ENCODE measurements at regions not wholly inside any gene's neighbourhood (a gene's known extent, or its start where the extent isn't known, plus 50 kb on each side); places are given as distances from the start of the nearest gene placed in this dataset.
A peak's percentile ranks its signal among the peaks of the same experiment; 100 is the strongest.
"Not testable (repeated sequence)": the region's sequence is repeated elsewhere in the genome, so short reads cannot be mapped to it uniquely, and the experiment has no call there.

DNA sequence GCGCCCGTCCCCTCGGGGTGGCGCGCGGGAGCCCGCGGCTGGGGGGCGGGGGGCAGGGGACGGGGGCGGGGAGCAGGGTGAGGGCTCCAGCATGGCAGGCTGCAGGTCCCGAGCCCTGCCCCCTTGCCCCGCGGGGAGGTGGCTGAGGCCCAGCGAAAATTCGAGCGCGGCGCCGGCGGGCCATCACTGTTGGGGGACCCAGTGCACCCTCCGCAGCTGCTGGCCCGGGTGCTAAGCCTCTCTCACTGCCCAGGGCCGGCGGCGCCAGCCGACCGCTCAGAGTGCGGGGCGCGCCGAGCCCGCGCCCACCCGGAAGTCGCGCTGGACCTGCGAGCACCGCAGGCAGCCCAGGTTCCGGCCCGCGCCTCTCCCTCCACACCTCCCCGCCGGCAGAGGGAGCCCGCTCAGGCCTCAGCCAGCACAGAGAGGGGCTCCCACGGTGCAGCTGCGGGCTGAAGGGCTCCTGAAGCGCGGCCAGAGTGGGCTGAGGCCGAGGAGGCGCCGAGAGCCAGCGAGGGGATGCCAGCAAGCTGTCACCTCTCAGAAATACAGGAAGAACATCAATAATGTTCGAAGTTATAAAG is 290.8 kb upstream of the PRSS16 start:
- not testable (repeated sequence) for H3K9me2 ChIP-seq (ENCODE audit: low read depth, low read length); H3F3A ChIP-seq (ENCODE audit: insufficient read depth, low read length); H3K27me3 ChIP-seq (ENCODE audit: insufficient read depth, low read length); H3K79me2 ChIP-seq (ENCODE audit: insufficient read depth, low read length); H3K36me3 ChIP-seq (ENCODE audit: insufficient read depth, low read length); H3K9me3 ChIP-seq (ENCODE audit: low read length); H3K4me1 ChIP-seq (ENCODE audit: insufficient read depth, low read length, severe bottlenecking); H4K20me1 ChIP-seq (ENCODE audit: insufficient read depth, low read length); H2AFZ ChIP-seq (ENCODE audit: low read length)
- peak overlapping the region; percentile 69; the same call in 1 of the 2 replicates for H3K9ac ChIP-seq (ENCODE audit: low read length)
- peak overlapping the region; percentile 78 for H3K4me2 ChIP-seq (ENCODE audit: low read length)
- TF ChIP-seq, protein P1, sequence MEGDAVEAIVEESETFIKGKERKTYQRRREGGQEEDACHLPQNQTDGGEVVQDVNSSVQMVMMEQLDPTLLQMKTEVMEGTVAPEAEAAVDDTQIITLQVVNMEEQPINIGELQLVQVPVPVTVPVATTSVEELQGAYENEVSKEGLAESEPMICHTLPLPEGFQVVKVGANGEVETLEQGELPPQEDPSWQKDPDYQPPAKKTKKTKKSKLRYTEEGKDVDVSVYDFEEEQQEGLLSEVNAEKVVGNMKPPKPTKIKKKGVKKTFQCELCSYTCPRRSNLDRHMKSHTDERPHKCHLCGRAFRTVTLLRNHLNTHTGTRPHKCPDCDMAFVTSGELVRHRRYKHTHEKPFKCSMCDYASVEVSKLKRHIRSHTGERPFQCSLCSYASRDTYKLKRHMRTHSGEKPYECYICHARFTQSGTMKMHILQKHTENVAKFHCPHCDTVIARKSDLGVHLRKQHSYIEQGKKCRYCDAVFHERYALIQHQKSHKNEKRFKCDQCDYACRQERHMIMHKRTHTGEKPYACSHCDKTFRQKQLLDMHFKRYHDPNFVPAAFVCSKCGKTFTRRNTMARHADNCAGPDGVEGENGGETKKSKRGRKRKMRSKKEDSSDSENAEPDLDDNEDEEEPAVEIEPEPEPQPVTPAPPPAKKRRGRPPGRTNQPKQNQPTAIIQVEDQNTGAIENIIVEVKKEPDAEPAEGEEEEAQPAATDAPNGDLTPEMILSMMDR (IDR thresholded peaks at IDR 0.05; ENCODE audit: low read length), result peak; percentile 31
- H3K4me3 ChIP-seq (ENCODE audit: low read depth, low read length, poor library complexity, severe bottlenecking), result peak overlapping the region; percentile 63
- H3K27ac ChIP-seq (ENCODE audit: low read depth, low read length, poor library complexity, severe bottlenecking), result peak overlapping the region; percentile 61

DNA sequence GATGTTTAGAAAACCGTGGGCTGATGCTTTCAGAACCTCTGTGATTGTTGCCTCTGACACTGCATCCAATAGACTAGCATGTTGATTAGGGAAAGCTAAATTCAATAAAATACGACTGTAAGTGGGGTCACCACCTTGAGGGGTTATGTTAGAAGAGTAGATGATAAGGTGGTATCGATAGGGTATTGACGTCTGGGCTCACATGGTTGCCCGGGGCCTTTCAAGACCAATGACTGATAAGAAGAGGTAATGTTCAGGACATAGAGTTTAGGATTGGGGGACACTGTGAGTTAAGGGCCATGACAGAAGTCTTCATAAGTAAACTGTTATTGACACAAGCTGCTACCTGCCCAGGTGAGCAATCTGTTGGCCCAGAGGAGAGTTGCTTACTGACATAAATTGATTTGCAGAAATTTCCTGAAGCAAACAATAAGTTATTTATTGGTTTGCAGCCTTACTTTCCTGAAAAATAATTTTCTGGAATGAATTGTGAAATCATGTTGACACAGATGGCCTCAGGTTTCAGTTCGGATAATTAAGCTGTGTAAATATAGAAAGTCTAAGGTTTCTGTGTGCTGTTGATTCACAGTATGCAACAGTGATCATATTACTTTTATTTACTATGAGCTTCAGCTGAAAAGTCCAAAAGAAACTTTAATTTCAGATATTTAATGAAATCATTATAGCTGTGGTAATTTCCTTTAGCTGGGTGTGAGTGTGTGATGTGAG is 289.9 kb upstream of the PRSS16 start:
- not testable (repeated sequence) for H2AFZ ChIP-seq (ENCODE audit: low read length); H3K27me3 ChIP-seq (ENCODE audit: insufficient read depth, low read length); H4K20me1 ChIP-seq (ENCODE audit: insufficient read depth, low read length); H3K9me3 ChIP-seq (ENCODE audit: low read length); H3K79me2 ChIP-seq (ENCODE audit: insufficient read depth, low read length); H3K36me3 ChIP-seq (ENCODE audit: insufficient read depth, low read length); H3K9me2 ChIP-seq (ENCODE audit: low read depth, low read length); H3K4me1 ChIP-seq (ENCODE audit: insufficient read depth, low read length, severe bottlenecking); H3F3A ChIP-seq (ENCODE audit: insufficient read depth, low read length)
- peak overlapping the region; percentile 46 for H3K27ac ChIP-seq (ENCODE audit: low read depth, low read length, poor library complexity, severe bottlenecking)
- peak overlapping the region; percentile 78 for H3K4me2 ChIP-seq (ENCODE audit: low read length)
- peak overlapping the region; percentile 63 for H3K4me3 ChIP-seq (ENCODE audit: low read depth, low read length, poor library complexity, severe bottlenecking)
- H3K9ac ChIP-seq (ENCODE audit: low read length), result peak overlapping the region; percentile 69

DNA sequence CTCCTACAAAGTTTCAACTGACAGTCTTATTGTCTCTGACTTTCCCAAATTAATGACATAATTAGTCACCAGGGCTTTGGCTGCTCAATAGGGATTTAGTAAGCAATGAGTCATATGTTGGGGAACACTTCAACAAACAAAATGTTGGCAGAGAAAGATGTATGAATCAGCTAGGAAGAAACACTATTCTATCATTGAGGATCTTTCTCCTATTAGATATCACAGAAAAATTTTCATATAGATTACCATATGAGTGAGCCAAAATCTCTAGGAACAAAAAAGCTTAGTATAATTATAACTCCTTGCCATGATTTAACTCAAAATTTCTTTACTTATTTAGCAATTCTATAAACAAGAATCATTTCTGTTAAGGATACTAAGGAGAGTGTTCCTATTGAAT is 286.3 kb upstream of the PRSS16 start:
- not testable (repeated sequence) for H3K79me2 ChIP-seq (ENCODE audit: insufficient read depth, low read length); H3K9me3 ChIP-seq (ENCODE audit: low read length); H3K9me2 ChIP-seq (ENCODE audit: low read depth, low read length); H4K20me1 ChIP-seq (ENCODE audit: insufficient read depth, low read length); H3K9ac ChIP-seq (ENCODE audit: low read length); H3K4me2 ChIP-seq (ENCODE audit: low read length); H2AFZ ChIP-seq (ENCODE audit: low read length); H3K27me3 ChIP-seq (ENCODE audit: insufficient read depth, low read length); H3K36me3 ChIP-seq (ENCODE audit: insufficient read depth, low read length); H3K27ac ChIP-seq (ENCODE audit: low read depth, low read length, poor library complexity, severe bottlenecking); H3K4me3 ChIP-seq (ENCODE audit: low read depth, low read length, poor library complexity, severe bottlenecking); H3K4me1 ChIP-seq (ENCODE audit: insufficient read depth, low read length, severe bottlenecking); H3F3A ChIP-seq (ENCODE audit: insufficient read depth, low read length)

DNA sequence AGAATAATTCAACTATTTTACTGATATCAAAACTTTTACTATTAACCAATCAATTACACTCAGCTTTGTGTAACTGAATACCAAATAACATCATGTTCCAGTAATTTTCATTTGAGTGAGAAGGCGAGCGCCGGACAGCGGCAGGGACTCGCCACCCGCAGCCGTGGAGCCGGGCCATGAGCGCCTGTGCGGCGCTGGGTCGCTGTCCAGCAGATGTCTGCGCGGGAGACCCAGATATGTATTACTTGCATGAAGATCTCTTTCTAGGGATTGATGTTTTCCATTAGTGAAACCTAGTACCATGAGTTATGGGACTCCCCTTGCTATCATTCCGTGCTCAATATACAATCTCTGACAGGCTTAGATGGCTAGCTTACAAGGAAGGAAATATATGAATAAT is 245.1 kb upstream of the PRSS16 start:
- Histone ChIP-seq H3K4me1 (ENCODE audit: insufficient read depth, low read length, severe bottlenecking) (no peaks in the 10 kb centered on the region), H3K79me2 (ENCODE audit: insufficient read depth, low read length) (no peaks in the 10 kb centered on the region), H3K4me2 (ENCODE audit: low read length) (no peak overlapping the region), H3K9me2 (ENCODE audit: low read depth, low read length) (no peaks in the 10 kb centered on the region), H3K9me3 (ENCODE audit: low read length) (no peaks in the 10 kb centered on the region), H3K9ac (ENCODE audit: low read length) (no peak overlapping the region), H3F3A (ENCODE audit: insufficient read depth, low read length) (no peaks in the 10 kb centered on the region), H2AFZ (ENCODE audit: low read length) (no peak overlapping the region), H3K27ac (ENCODE audit: low read depth, low read length, poor library complexity, severe bottlenecking) (no peak overlapping the region), H3K36me3 (ENCODE audit: insufficient read depth, low read length) (no peaks in the 10 kb centered on the region), H3K27me3 (ENCODE audit: insufficient read depth, low read length) (no peaks in the 10 kb centered on the region), H4K20me1 (ENCODE audit: insufficient read depth, low read length) (no peaks in the 10 kb centered on the region), H3K4me3 (ENCODE audit: low read depth, low read length, poor library complexity, severe bottlenecking) (no peak overlapping the region)
- no peak for TF ChIP-seq EZH2 (IDR thresholded peaks at IDR 0.05; ENCODE audit: borderline replicate concordance, low read length)
- TF ChIP-seq, protein P1 (IDR thresholded peaks at IDR 0.05; ENCODE audit: low read length), result no peak

Measured in OCI-LY1 (cell line).